Upper lobe of left lung (tissue), 4 donors: ENCODE measurements at regions not wholly inside any gene's neighbourhood (a gene's known extent, or its start where the extent isn't known, plus 50 kb on each side); places are given as distances from the start of the nearest gene placed in this dataset.

ENCODE experiments used
- CTCF ChIP-seq, 6 experiments: fragments of 450-650 bp in 4 of 6; fragments of 200-600 bp in 2 of 6; sonication (generic) in 2 of 6; IDR thresholded peaks; one replicate each; pipeline ENCODE4 v1.5.1; 2016 to 2019; ENCODE audit warnings: antibody characterized with exemption in 6 of 6
- EP300 ChIP-seq, 4 donors: sonication (generic); formaldehyde crosslinking; IDR thresholded peaks; one replicate each; pipeline ENCODE4 v1.5.1; 2017; ENCODE audit warnings: antibody characterized with exemption in 4 of 4, control low read depth in 2 of 4
- POLR2A ChIP-seq, 4 donors: fragments of 450-650 bp; IDR thresholded peaks; one replicate each; pipeline ENCODE4 v1.5.1; 2016 to 2017; ENCODE audit warnings: antibody characterized with exemption in 4 of 4, mild to moderate bottlenecking in 2 of 4
- POLR2AphosphoS5 ChIP-seq, 2 donors: sonication (generic); formaldehyde crosslinking; IDR thresholded peaks; one replicate each; pipeline ENCODE4 v1.5.1; 2017; ENCODE audit warnings: antibody characterized with exemption in 2 of 2

GRCh38 chr13:88303157-88303556 lies 632.0 kb downstream of the SLITRK5 start:
- no peak for TF ChIP-seq POLR2AphosphoS5 (IDR thresholded peaks at IDR 0.05)
- no peak for TF ChIP-seq POLR2A (IDR thresholded peaks at IDR 0.05)
- TF ChIP-seq CTCF (IDR thresholded peaks at IDR 0.05), result no peak
- no peak for TF ChIP-seq EP300 (IDR thresholded peaks at IDR 0.05)
